Stimulated activated memory B cell treated with anti-CD40 and anti-IgM and Interleukin-4, amounts not matched to agents 10 μg/mL and 1 μg/mL and 100 μg/mL, for 72 hours (primary cell): ENCODE measurements at regions not wholly inside any gene's neighbourhood (a gene's known extent, or its start where the extent isn't known, plus 50 kb on each side); places are given as distances from the start of the nearest gene placed in this dataset.

Source experiments
- ATAC-seq: fragments of 150-1000 bp; cut with Tn5 transposase; 2 replicates; pipeline ENCODE4 v1.10.0; 2021
- H3K27ac Mint-ChIP-seq: one replicate; pipeline ENCODE4 v1.8.0; 2022; ENCODE audit warnings: mild to moderate bottlenecking, mixed read lengths
- H3K27me3 Mint-ChIP-seq: one replicate; pipeline ENCODE4 v1.8.0; 2022; ENCODE audit warnings: mixed read lengths
- H3K36me3 Mint-ChIP-seq: one replicate; pipeline ENCODE4 v1.8.0; 2022; ENCODE audit warnings: mixed read lengths
- H3K4me1 Mint-ChIP-seq: one replicate; pipeline ENCODE4 v1.8.0; 2022; ENCODE audit warnings: mixed read lengths
- H3K4me3 Mint-ChIP-seq: one replicate; pipeline ENCODE4 v1.8.0; 2022; ENCODE audit warnings: mild to moderate bottlenecking, moderate library complexity, mixed read lengths
- H3K9me3 Mint-ChIP-seq: one replicate; pipeline ENCODE4 v1.8.0; 2022; ENCODE audit warnings: mixed read lengths

- Mint-ChIP-seq H3K4me1 (no peaks in the 10 kb centered on the region), H3K27me3 (no peaks in the 10 kb centered on the region), H3K4me3 (no peak overlapping the region), H3K27ac (no peak overlapping the region), H3K36me3 (no peaks in the 10 kb centered on the region), H3K9me3 (peaks cover 7% of the 10 kb centered on the region)
- no peak for ATAC-seq
Measured at GRCh38 chr4:116899561-116899960, 185.8 kb downstream of the TRAM1L1 start.

DNA sequence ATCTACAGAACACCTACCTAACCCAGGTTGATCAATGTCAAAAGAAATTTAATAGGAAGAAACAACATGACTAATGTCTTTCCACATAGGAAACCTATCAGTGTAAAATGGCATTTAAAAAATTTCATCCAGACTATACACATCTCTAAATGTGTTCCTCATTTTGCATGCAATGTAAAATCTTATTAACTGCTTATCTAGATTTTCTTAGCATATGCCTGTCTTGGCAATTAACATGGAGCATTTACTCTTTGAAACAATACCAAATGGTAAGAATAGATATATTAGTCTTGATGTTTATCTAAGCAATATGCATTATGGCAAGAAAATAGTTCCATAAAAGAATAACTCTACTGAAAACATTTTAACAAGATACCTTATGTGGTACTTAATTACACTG, 199.8 kb downstream of the TRAM1L1 start:
- H3K27me3 Mint-ChIP-seq = no peaks in the 10 kb centered on the region
- no peak overlapping the region for H3K4me3 Mint-ChIP-seq
- H3K27ac Mint-ChIP-seq = no peak overlapping the region
- peaks cover 5% of the 10 kb centered on the region for H3K9me3 Mint-ChIP-seq
- no peak for ATAC-seq
- H3K36me3 Mint-ChIP-seq = no peaks in the 10 kb centered on the region
- H3K4me1 Mint-ChIP-seq = no peaks in the 10 kb centered on the region

GRCh38 chr4:116882503-116882902, 202.9 kb downstream of the TRAM1L1 start:
- Mint-ChIP-seq H3K27me3 (no peaks in the 10 kb centered on the region), H3K27ac (no peak overlapping the region), H3K36me3 (no peaks in the 10 kb centered on the region), H3K4me1 (no peaks in the 10 kb centered on the region), H3K4me3 (no peak overlapping the region), H3K9me3 (peaks cover 8% of the 10 kb centered on the region)
- ATAC-seq = no peak

GRCh38 chr4:116881077-116881476, 204.3 kb downstream of the TRAM1L1 start:
- Mint-ChIP-seq H3K27ac (no peak overlapping the region), H3K27me3 (no peaks in the 10 kb centered on the region), H3K4me3 (no peak overlapping the region), H3K4me1 (no peaks in the 10 kb centered on the region), H3K9me3 (peaks cover 8% of the 10 kb centered on the region), H3K36me3 (no peaks in the 10 kb centered on the region)
- no peak for ATAC-seq

DNA sequence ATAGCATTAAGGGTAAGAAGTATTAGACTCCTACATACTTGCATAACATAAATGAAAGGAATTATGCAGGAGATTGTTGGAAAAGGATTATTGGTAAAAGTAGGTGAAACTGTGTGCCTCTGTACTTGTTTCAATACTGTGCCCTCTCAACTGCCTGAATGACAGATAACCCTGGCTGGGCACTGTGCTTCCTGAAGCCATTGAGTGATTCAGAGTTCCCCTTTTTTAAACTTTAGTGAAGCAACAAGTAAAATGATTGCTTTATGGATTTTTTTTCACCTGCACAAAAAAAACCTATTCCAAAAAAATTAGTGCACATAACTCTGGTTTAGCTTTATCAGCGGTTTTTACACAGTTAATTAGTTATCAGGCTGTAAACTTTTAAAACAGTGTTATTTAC, 204.8 kb downstream of the TRAM1L1 start:
- Mint-ChIP-seq H3K27me3 (no peaks in the 10 kb centered on the region), H3K4me3 (no peak overlapping the region), H3K4me1 (no peaks in the 10 kb centered on the region), H3K36me3 (no peaks in the 10 kb centered on the region), H3K9me3 (peaks cover 8% of the 10 kb centered on the region), H3K27ac (no peak overlapping the region)
- ATAC-seq = no peak

DNA sequence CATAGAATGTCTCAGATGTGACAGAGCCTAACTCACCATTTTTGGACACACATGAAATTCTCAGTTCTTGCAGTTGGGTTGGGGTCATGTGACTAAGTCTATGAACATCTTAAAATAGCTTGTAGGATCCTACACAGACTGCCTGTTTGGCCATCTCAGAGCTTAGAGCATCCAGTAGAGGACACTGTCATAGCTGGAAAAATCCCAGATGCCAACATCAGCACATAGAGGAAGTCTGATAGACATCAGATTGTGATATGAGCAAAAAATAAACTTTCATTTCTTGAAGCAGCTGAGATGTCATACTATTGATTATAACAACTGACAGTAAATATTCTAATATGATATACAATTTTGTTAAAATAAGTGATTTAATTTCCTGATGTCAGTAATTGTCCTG, 207.1 kb downstream of the TRAM1L1 start:
- Mint-ChIP-seq H3K27me3 (no peaks in the 10 kb centered on the region), H3K27ac (no peak overlapping the region), H3K36me3 (no peaks in the 10 kb centered on the region), H3K4me1 (no peaks in the 10 kb centered on the region), H3K4me3 (no peak overlapping the region), H3K9me3 (peaks cover 5% of the 10 kb centered on the region)
- no peak for ATAC-seq

DNA sequence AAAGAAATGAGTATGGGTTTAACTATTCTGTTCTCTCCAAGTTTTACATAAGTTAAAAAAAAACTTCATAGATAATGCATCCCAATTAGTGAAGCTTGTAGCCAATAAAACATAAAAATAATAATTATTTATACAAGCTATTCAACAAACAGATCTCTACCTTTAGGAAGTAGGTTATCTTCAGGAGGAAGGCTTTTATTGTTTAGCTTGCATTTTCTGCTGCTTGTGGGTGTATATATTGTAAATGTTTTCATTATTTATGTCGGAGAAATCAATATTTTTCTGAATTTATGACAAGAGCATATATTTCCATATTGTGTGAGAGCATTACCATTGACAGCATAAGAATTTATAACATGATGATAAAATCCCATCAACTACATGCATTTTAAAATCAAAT, 208.3 kb downstream of the TRAM1L1 start:
- H3K4me3 Mint-ChIP-seq = no peak overlapping the region
- H3K36me3 Mint-ChIP-seq = no peaks in the 10 kb centered on the region
- no peak for ATAC-seq
- no peak overlapping the region for H3K27ac Mint-ChIP-seq
- no peaks in the 10 kb centered on the region for H3K27me3 Mint-ChIP-seq
- peaks cover 5% of the 10 kb centered on the region for H3K9me3 Mint-ChIP-seq
- no peaks in the 10 kb centered on the region for H3K4me1 Mint-ChIP-seq

GRCh38 chr4:116872941-116873340, 212.4 kb downstream of the TRAM1L1 start:
- Mint-ChIP-seq H3K4me1 (no peaks in the 10 kb centered on the region), H3K9me3 (no peaks in the 10 kb centered on the region), H3K36me3 (no peaks in the 10 kb centered on the region), H3K27me3 (no peaks in the 10 kb centered on the region), H3K4me3 (no peak overlapping the region), H3K27ac (no peak overlapping the region)
- no peak for ATAC-seq

- Mint-ChIP-seq H3K4me3 (no peak overlapping the region), H3K9me3 (no peaks in the 10 kb centered on the region), H3K36me3 (no peaks in the 10 kb centered on the region), H3K27ac (no peak overlapping the region), H3K4me1 (no peaks in the 10 kb centered on the region), H3K27me3 (no peaks in the 10 kb centered on the region)
- ATAC-seq = no peak
Measured at GRCh38 chr4:116872308-116872707, 213.1 kb downstream of the TRAM1L1 start.

- H3K4me1 Mint-ChIP-seq = no peaks in the 10 kb centered on the region
- H3K27me3 Mint-ChIP-seq = no peaks in the 10 kb centered on the region
- no peaks in the 10 kb centered on the region for H3K36me3 Mint-ChIP-seq
- H3K27ac Mint-ChIP-seq = no peak overlapping the region
- no peaks in the 10 kb centered on the region for H3K9me3 Mint-ChIP-seq
- no peak overlapping the region for H3K4me3 Mint-ChIP-seq
- no peak for ATAC-seq
Measured at GRCh38 chr4:116870686-116871085, 214.7 kb downstream of the TRAM1L1 start.

GRCh38 chr4:116866106-116866505, 219.3 kb downstream of the TRAM1L1 start:
- no peaks in the 10 kb centered on the region for H3K27me3 Mint-ChIP-seq
- H3K27ac Mint-ChIP-seq = no peak overlapping the region
- H3K36me3 Mint-ChIP-seq = no peaks in the 10 kb centered on the region
- no peak for ATAC-seq
- H3K4me3 Mint-ChIP-seq = no peak overlapping the region
- H3K4me1 Mint-ChIP-seq = no peaks in the 10 kb centered on the region
- H3K9me3 Mint-ChIP-seq = no peaks in the 10 kb centered on the region

- no peak overlapping the region for H3K4me3 Mint-ChIP-seq
- no peaks in the 10 kb centered on the region for H3K27me3 Mint-ChIP-seq
- no peak overlapping the region for H3K27ac Mint-ChIP-seq
- no peaks in the 10 kb centered on the region for H3K9me3 Mint-ChIP-seq
- H3K36me3 Mint-ChIP-seq = no peaks in the 10 kb centered on the region
- no peak for ATAC-seq
- H3K4me1 Mint-ChIP-seq = no peaks in the 10 kb centered on the region
Measured at GRCh38 chr4:116862592-116862991, 222.8 kb downstream of the TRAM1L1 start.

- H3K4me3 Mint-ChIP-seq = no peak overlapping the region
- H3K9me3 Mint-ChIP-seq = no peaks in the 10 kb centered on the region
- H3K4me1 Mint-ChIP-seq = no peaks in the 10 kb centered on the region
- no peaks in the 10 kb centered on the region for H3K27me3 Mint-ChIP-seq
- no peak for ATAC-seq
- no peaks in the 10 kb centered on the region for H3K36me3 Mint-ChIP-seq
- H3K27ac Mint-ChIP-seq = no peak overlapping the region
Measured at GRCh38 chr4:116860891-116861290, 224.5 kb downstream of the TRAM1L1 start.

- peaks cover 6% of the 10 kb centered on the region for H3K9me3 Mint-ChIP-seq
- H3K27me3 Mint-ChIP-seq = no peaks in the 10 kb centered on the region
- no peak overlapping the region for H3K4me3 Mint-ChIP-seq
- ATAC-seq = no peak
- no peaks in the 10 kb centered on the region for H3K36me3 Mint-ChIP-seq
- no peaks in the 10 kb centered on the region for H3K4me1 Mint-ChIP-seq
- no peak overlapping the region for H3K27ac Mint-ChIP-seq
Measured at GRCh38 chr4:116849620-116850019, 235.8 kb downstream of the TRAM1L1 start.

GRCh38 chr4:116847616-116848015, 237.8 kb downstream of the TRAM1L1 start:
- H3K27ac Mint-ChIP-seq = no peak overlapping the region
- H3K9me3 Mint-ChIP-seq = peaks cover 6% of the 10 kb centered on the region
- H3K4me1 Mint-ChIP-seq = no peaks in the 10 kb centered on the region
- no peak for ATAC-seq
- no peaks in the 10 kb centered on the region for H3K27me3 Mint-ChIP-seq
- no peak overlapping the region for H3K4me3 Mint-ChIP-seq
- no peaks in the 10 kb centered on the region for H3K36me3 Mint-ChIP-seq

- no peaks in the 10 kb centered on the region for H3K9me3 Mint-ChIP-seq
- H3K4me1 Mint-ChIP-seq = no peaks in the 10 kb centered on the region
- no peak overlapping the region for H3K27ac Mint-ChIP-seq
- no peaks in the 10 kb centered on the region for H3K27me3 Mint-ChIP-seq
- no peaks in the 10 kb centered on the region for H3K36me3 Mint-ChIP-seq
- H3K4me3 Mint-ChIP-seq = no peak overlapping the region
- no peak for ATAC-seq
Measured at GRCh38 chr4:116839826-116840225, 245.6 kb downstream of the TRAM1L1 start.

- Mint-ChIP-seq H3K27me3 (no peaks in the 10 kb centered on the region), H3K4me1 (no peaks in the 10 kb centered on the region), H3K9me3 (no peaks in the 10 kb centered on the region), H3K36me3 (no peaks in the 10 kb centered on the region), H3K27ac (no peak overlapping the region), H3K4me3 (no peak overlapping the region)
- no peak for ATAC-seq
Measured at GRCh38 chr4:116838609-116839008, 246.8 kb downstream of the TRAM1L1 start.
